ENCODE measurements at regions not wholly inside any gene's neighbourhood (a gene's known extent, or its start where the extent isn't known, plus 50 kb on each side); places are given as distances from the start of the nearest gene placed in this dataset.

- no peak for FAIRE-seq
These were observed 64.8 kb upstream of the IGFBP3 start for GRCh38 chr7:45985902-45986301.

GRCh38 chr7:45984386-45985295, 63.6 kb upstream of the IGFBP3 start:
- FAIRE-seq = no peak

More at GRCh38 chr7:45985902-45986301, 64.8 kb upstream of the IGFBP3 start:
- no peak for DNase-seq (ENCODE audit: extremely low spot score, insufficient read length, low read depth)

GRCh38 chr7:45983720-45984255, 62.7 kb upstream of the IGFBP3 start:
- FAIRE-seq = no peak
- no peak for DNase-seq (ENCODE audit: extremely low spot score, insufficient read length, low read depth)

More at GRCh38 chr7:45984386-45985295, 63.6 kb upstream of the IGFBP3 start:
- DNase-seq (ENCODE audit: extremely low spot score, insufficient read length, low read depth) = no peak

- FAIRE-seq (no peak), DNase-seq (ENCODE audit: extremely low spot score, insufficient read length, low read depth) (no peak)
These were observed 62.0 kb upstream of the IGFBP3 start for GRCh38 chr7:45982907-45983719.

GRCh38 chr7:45982132-45982531, 61.1 kb upstream of the IGFBP3 start:
- DNase-seq (ENCODE audit: extremely low spot score, insufficient read length, low read depth) (no peak), FAIRE-seq (no peak)

GRCh38 chr7:45980973-45981372, 59.9 kb upstream of the IGFBP3 start:
- FAIRE-seq (no peak), DNase-seq (ENCODE audit: extremely low spot score, insufficient read length, low read depth) (no peak)

GRCh38 chr7:45980181-45980905, 59.3 kb upstream of the IGFBP3 start:
- FAIRE-seq = no peak
- DNase-seq (ENCODE audit: extremely low spot score, insufficient read length, low read depth) = no peak

- DNase-seq (ENCODE audit: extremely low spot score, insufficient read length, low read depth) = no peak
- no peak for FAIRE-seq
These were observed 58.5 kb upstream of the IGFBP3 start for GRCh38 chr7:45979275-45980180.

GRCh38 chr7:45978731-45979211, 57.7 kb upstream of the IGFBP3 start:
- no peak for FAIRE-seq

GRCh38 chr7:45978010-45978681, 57.1 kb upstream of the IGFBP3 start:
- DNase-seq (ENCODE audit: extremely low spot score, insufficient read length, low read depth) (no peak), FAIRE-seq (no peak)

More at GRCh38 chr7:45978731-45979211, 57.7 kb upstream of the IGFBP3 start:
- DNase-seq (ENCODE audit: extremely low spot score, insufficient read length, low read depth) = no peak

- DNase-seq (ENCODE audit: extremely low spot score, insufficient read length, low read depth) (no peak), FAIRE-seq (no peak)
These were observed 56.2 kb upstream of the IGFBP3 start for GRCh38 chr7:45977256-45977780.

- FAIRE-seq (no peak), DNase-seq (ENCODE audit: extremely low spot score, insufficient read length, low read depth) (no peak)
These were observed 55.4 kb upstream of the IGFBP3 start for GRCh38 chr7:45976485-45976856.

GRCh38 chr7:45975847-45976484, 54.9 kb upstream of the IGFBP3 start:
- DNase-seq (ENCODE audit: extremely low spot score, insufficient read length, low read depth) (no peak), FAIRE-seq (no peak)

- DNase-seq (ENCODE audit: extremely low spot score, insufficient read length, low read depth) (no peak), FAIRE-seq (no peak)
These were observed 54.3 kb upstream of the IGFBP3 start for GRCh38 chr7:45975367-45975766.

- DNase-seq (ENCODE audit: extremely low spot score, insufficient read length, low read depth) (no peak), FAIRE-seq (no peak)
These were observed 53.7 kb upstream of the IGFBP3 start for GRCh38 chr7:45974540-45975360.

- FAIRE-seq (no peak), DNase-seq (ENCODE audit: extremely low spot score, insufficient read length, low read depth) (no peak)
These were observed 52.9 kb upstream of the IGFBP3 start for GRCh38 chr7:45973725-45974532.

Data from GM18507 (cell line).